Mesodermal cell (in vitro differentiated cells): ENCODE measurements at regions not wholly inside any gene's neighbourhood (a gene's known extent, or its start where the extent isn't known, plus 50 kb on each side); places are given as distances from the start of the nearest gene placed in this dataset.

Experiments used
- H3K27ac ChIP-seq: 2 replicates; pipeline ENCODE4 v1.7.0; 2013; ENCODE audit warnings: mild to moderate bottlenecking, low read depth, low read length, moderate library complexity; ENCODE audit not compliant: severe bottlenecking
- H3K36me3 ChIP-seq: 2 replicates; pipeline ENCODE4 v1.7.1; 2013; ENCODE audit warnings: mild to moderate bottlenecking, low read length, moderate library complexity; ENCODE audit not compliant: control insufficient read depth, insufficient read depth
- H3K4me1 ChIP-seq: one replicate; pipeline ENCODE4 v1.7.1; 2013; ENCODE audit warnings: mild to moderate bottlenecking, low read length; ENCODE audit not compliant: insufficient read depth, control insufficient read depth, poor library complexity, severe bottlenecking
- H3K4me3 ChIP-seq: 2 replicates; pipeline ENCODE4 v1.7.0; 2013; ENCODE audit warnings: low read length, control low read depth, mild to moderate bottlenecking; ENCODE audit not compliant: insufficient read depth, poor library complexity, severe bottlenecking; ENCODE audit errors: extremely low read depth
- H3K9me3 ChIP-seq: 2 replicates; pipeline ENCODE4 v1.7.1; 2013; ENCODE audit warnings: mild to moderate bottlenecking, low read length, moderate library complexity; ENCODE audit not compliant: control insufficient read depth
- WGBS, 2 experiments: methylation state at CpG; one replicate each; pipeline ENCODE4 v1.1.5; 2013; ENCODE audit warnings: missing lambda C conversion rate in 2 of 2; ENCODE audit not compliant: insufficient coverage in 2 of 2; 5-methylcytosine and 5-hydroxymethylcytosine counted together

DNA sequence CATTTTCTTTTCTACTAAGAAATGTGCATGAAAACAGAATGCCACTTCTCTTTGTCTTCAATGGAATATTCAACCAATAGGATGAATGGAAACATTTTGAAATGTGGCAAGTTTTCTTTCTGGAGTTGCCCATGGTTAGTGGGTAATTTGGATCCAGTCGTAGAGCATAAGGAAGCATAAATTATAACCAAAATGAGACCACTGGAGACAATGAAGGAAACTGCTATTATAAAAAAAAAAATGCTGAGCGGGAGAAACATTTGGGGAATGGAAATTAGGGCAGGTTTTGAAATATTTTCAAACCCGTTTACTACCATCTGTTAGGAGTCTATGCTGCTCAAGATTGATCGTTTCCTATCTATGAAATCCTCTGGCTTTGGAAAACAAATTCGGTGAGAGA lies 182.9 kb upstream of the PRKCQ start:
- Histone ChIP-seq H3K4me3 (no peak overlapping the region), H3K36me3 (no peaks in the 10 kb centered on the region), H3K4me1 (no peaks in the 10 kb centered on the region), H3K9me3 (no peaks in the 10 kb centered on the region), H3K27ac (no peak overlapping the region)
- 23 to 84% methylated on average over 2 of the region's 5 CpGs for WGBS, 2 experiments

DNA sequence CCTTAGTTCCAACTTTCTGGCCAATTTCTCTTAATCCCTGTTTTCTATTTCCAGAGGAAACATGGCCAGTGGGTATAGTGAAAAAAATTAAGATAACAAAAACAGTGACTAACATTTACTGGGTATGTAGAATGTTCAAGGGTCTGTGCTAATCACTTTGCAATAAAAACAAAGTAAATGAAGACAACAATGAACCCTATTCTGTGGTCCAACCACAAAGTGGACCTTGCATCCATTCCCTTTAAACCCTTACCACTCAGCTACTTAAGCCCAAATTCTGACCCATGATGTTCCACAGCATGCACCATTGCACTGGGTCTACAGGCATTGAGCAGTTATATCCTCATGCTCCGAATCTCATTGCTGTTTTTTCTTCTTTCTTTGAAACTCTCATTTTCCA lies 179.9 kb upstream of the PRKCQ start:
- H3K36me3 ChIP-seq = no peaks in the 10 kb centered on the region
- no peak overlapping the region for H3K27ac ChIP-seq
- no peak overlapping the region for H3K4me3 ChIP-seq
- no peaks in the 10 kb centered on the region for H3K9me3 ChIP-seq
- 80 to 100% methylated on average over 1 of the region's 1 CpG for WGBS, 2 experiments
- H3K4me1 ChIP-seq = no peaks in the 10 kb centered on the region

GRCh38 chr10:6757158-6757557 lies 177.1 kb upstream of the PRKCQ start:
- H3K27ac ChIP-seq = no peak overlapping the region
- no peaks in the 10 kb centered on the region for H3K4me1 ChIP-seq
- WGBS, 2 experiments = 67 to 89% methylated on average over 1 to 6 of the region's 7 CpGs
- H3K36me3 ChIP-seq = no peaks in the 10 kb centered on the region
- no peaks in the 10 kb centered on the region for H3K9me3 ChIP-seq
- no peak overlapping the region for H3K4me3 ChIP-seq

DNA sequence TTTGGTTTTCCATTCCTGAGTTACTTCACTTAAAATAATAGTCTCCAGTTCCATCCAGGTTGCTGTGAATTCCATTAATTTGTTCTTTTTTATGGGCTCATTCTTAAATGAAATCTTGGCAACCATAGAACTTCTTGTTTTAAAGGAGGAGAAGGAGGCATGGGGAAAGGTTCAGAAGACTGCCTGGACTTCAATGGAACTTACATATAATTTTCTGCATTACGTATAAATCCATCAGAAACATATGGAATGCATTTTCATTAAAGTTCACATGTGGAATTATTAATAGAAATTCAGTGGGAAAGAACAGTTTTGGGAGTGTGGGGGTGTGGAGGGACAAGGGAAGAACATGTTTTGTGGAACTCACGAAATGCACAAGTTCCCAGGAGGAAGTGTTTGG lies 176.6 kb upstream of the PRKCQ start:
- no peak overlapping the region for H3K4me3 ChIP-seq
- no peaks in the 10 kb centered on the region for H3K4me1 ChIP-seq
- 83 to 100% methylated on average over 1 of the region's 2 CpGs for WGBS, 2 experiments
- no peaks in the 10 kb centered on the region for H3K9me3 ChIP-seq
- no peaks in the 10 kb centered on the region for H3K36me3 ChIP-seq
- H3K27ac ChIP-seq = no peak overlapping the region

DNA sequence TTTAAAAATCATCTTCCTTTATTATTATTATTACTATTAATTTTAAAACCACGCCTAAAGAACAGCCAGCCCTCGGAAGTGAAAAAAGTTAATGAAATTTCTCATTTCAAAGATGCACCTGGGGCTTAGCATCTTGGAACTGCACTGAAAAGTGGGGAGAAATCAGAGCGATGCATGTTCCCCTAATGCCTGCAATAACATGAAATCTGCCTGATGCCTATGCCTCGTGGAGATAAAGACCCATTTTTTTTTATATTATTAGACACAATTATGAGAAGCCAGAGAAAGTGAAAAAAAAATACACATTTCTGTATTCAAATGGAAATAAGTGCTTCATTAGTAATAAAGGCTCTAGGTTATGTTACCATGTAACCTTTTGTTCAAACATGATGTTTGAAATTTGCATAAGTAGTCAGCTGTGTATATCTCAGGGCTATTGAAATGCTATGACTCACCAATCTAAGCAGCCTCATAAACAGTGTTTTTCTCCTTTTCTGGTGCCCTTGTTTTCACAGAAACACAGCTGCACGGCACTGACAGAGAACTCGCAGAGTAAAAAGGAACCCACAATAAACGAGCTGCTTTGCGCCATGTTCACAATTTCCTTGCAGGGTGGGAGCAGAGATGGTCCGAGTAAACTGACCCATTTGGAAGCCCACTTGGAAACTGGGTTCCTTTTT lies 175.8 kb upstream of the PRKCQ start:
- H3K4me1 ChIP-seq = no peaks in the 10 kb centered on the region
- no peak overlapping the region for H3K27ac ChIP-seq
- 73 to 92% methylated on average over 6 of the region's 9 CpGs for WGBS, 2 experiments
- no peaks in the 10 kb centered on the region for H3K9me3 ChIP-seq
- no peak overlapping the region for H3K4me3 ChIP-seq
- no peaks in the 10 kb centered on the region for H3K36me3 ChIP-seq

GRCh38 chr10:6753644-6754043 lies 173.6 kb upstream of the PRKCQ start:
- Histone ChIP-seq H3K4me3 (no peak overlapping the region), H3K27ac (no peak overlapping the region), H3K9me3 (no peaks in the 10 kb centered on the region), H3K4me1 (peaks cover 8% of the 10 kb centered on the region), H3K36me3 (no peaks in the 10 kb centered on the region)
- WGBS, 2 experiments = 41 to 42% methylated on average over 6 of the region's 10 CpGs

DNA sequence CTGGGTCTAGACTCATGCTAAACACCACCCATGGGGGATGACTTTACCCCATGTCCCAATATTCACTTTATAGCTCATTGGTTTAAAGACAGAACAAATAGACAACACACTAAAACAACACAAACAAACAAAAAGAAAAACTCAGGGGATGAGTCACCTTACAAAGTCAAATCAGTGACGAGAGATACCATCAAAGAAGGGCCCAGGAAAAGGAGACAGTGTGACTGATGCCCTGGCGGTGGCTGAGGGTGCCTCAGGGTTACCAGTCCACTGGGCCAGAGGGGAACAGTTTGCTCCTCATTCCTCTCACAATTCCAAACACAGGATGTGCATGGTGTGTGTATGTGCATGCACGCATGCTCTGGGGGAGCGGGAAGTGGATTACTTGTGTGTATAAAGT lies 171.3 kb upstream of the PRKCQ start:
- Histone ChIP-seq H3K4me1 (peaks cover 14% of the 10 kb centered on the region), H3K27ac (no peak overlapping the region), H3K4me3 (no peak overlapping the region), H3K36me3 (no peaks in the 10 kb centered on the region), H3K9me3 (no peaks in the 10 kb centered on the region)
- 68 to 93% methylated on average over 2 of the region's 4 CpGs for WGBS, 2 experiments

- WGBS, 2 experiments = no CpG with 5 or more reads among the region's 5 CpGs
- peaks cover 14% of the 10 kb centered on the region for H3K4me1 ChIP-seq
- peak overlapping the region; percentile 23 for H3K27ac ChIP-seq
- H3K9me3 ChIP-seq = no peaks in the 10 kb centered on the region
- H3K36me3 ChIP-seq = no peaks in the 10 kb centered on the region
- H3K4me3 ChIP-seq = no peak overlapping the region
These were observed 169.0 kb upstream of the PRKCQ start for GRCh38 chr10:6748981-6749635.

- Histone ChIP-seq H3K9me3 (no peaks in the 10 kb centered on the region), H3K36me3 (no peaks in the 10 kb centered on the region), H3K4me1 (peaks cover 16% of the 10 kb centered on the region), H3K4me3 (no peak overlapping the region), H3K27ac (no peak overlapping the region)
- 80 to 100% methylated on average over 2 to 3 of the region's 3 CpGs for WGBS, 2 experiments
These were observed 168.0 kb upstream of the PRKCQ start for GRCh38 chr10:6748029-6748428.

GRCh38 chr10:6746782-6747181 lies 166.7 kb upstream of the PRKCQ start:
- Histone ChIP-seq H3K9me3 (no peaks in the 10 kb centered on the region), H3K4me3 (no peak overlapping the region), H3K4me1 (peaks cover 16% of the 10 kb centered on the region), H3K36me3 (no peaks in the 10 kb centered on the region), H3K27ac (no peak overlapping the region)
- 82 to 95% methylated on average over 3 to 4 of the region's 5 CpGs for WGBS, 2 experiments

DNA sequence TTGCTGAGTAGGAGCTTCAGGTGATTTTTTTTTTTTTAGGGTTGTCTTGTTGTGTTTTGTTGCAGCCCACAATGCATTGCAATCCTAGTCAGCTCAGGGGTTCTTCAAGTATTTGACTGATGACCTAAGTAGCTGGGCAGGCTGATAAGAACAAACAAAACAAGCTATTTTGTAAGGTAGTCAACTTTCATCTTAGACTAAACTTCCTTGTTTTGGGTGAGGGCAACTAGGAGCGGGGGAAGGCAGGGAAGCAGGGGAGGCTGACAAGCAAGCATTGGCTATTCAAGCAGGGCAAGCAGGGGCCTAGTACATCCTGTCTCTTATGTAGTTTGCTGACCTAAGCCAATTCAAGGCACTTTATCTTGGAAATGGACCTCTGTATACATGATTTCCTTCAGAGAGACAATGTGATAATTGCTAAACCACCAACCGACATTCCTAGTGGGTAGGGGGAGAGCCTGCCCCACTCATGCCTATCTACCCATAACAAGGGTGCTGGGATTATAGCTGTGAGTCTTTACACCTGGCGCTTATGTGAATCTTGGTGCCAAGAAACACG lies 163.3 kb upstream of the PRKCQ start:
- no peak overlapping the region for H3K4me3 ChIP-seq
- H3K36me3 ChIP-seq = no peaks in the 10 kb centered on the region
- no peaks in the 10 kb centered on the region for H3K9me3 ChIP-seq
- WGBS, 2 experiments = 76 to 82% methylated on average over 2 to 3 of the region's 4 CpGs
- peaks cover 6% of the 10 kb centered on the region for H3K4me1 ChIP-seq
- no peak overlapping the region for H3K27ac ChIP-seq
